CD4-positive, CD25-positive, alpha-beta regulatory T cell (primary cell): ENCODE measurements at regions not wholly inside any gene's neighbourhood (a gene's known extent, or its start where the extent isn't known, plus 50 kb on each side); places are given as distances from the start of the nearest gene placed in this dataset.

ENCODE experiments used
- ATAC-seq, 2 donors: fragments of 150-1000 bp; cut with Tn5 transposase; one replicate each; pipeline ENCODE4 v1.10.0; 2021; ENCODE audit warnings: low read depth in 2 of 2, moderate number of reproducible peaks in 2 of 2, moderate library complexity in 1 of 2
- DNase-seq, 3 donors: peaks; one replicate each; pipeline versions ENCODE4 v3.0.0 to v3.0.0-alpha.2; 2012 to 2022; ENCODE audit warnings: mixed read lengths in 1 of 3
- H3K27ac ChIP-seq: one replicate; pipeline ENCODE4 v1.7.0; 2013; ENCODE audit warnings: mild to moderate bottlenecking, low read length; ENCODE audit not compliant: insufficient read depth, poor library complexity, severe bottlenecking
- H3K27me3 ChIP-seq: one replicate; pipeline ENCODE4 v1.7.0; 2013; ENCODE audit warnings: low read length; ENCODE audit not compliant: control insufficient read depth, insufficient read depth
- H3K36me3 ChIP-seq: one replicate; pipeline ENCODE4 v1.7.0; 2013; ENCODE audit warnings: mild to moderate bottlenecking, low read length, moderate library complexity; ENCODE audit not compliant: control insufficient read depth, insufficient read depth
- H3K4me1 ChIP-seq: 2 replicates; pipeline ENCODE4 v1.7.0; 2013; ENCODE audit warnings: mild to moderate bottlenecking, low read length; ENCODE audit not compliant: insufficient read depth, control insufficient read depth, poor library complexity, severe bottlenecking
- H3K4me3 ChIP-seq: one replicate; pipeline ENCODE4 v1.7.0; 2013; ENCODE audit warnings: low read depth, mild to moderate bottlenecking, low read length, moderate library complexity
- H3K9me3 ChIP-seq, 2 experiments: 1 replicate in 1 of 2; 2 replicates in 1 of 2; pipeline ENCODE4 v1.7.0; 2013; ENCODE audit warnings: low read length in 2 of 2, mild to moderate bottlenecking in 1 of 2, moderate library complexity in 1 of 2; ENCODE audit not compliant: control insufficient read depth in 2 of 2
- H3K27ac Mint-ChIP-seq, 3 donors: one replicate each; pipeline ENCODE4 v1.8.0; 2020 to 2022; ENCODE audit warnings: mild to moderate bottlenecking in 3 of 3, mixed read lengths in 3 of 3, moderate library complexity in 2 of 3
- H3K27me3 Mint-ChIP-seq: one replicate; pipeline ENCODE4 v1.8.0; 2022; ENCODE audit warnings: mild to moderate bottlenecking, mixed read lengths
- H3K36me3 Mint-ChIP-seq: one replicate; pipeline ENCODE4 v1.8.0; 2020; ENCODE audit warnings: mixed read lengths
- H3K4me1 Mint-ChIP-seq, 4 donors: one replicate each; pipeline ENCODE4 v1.8.0; 2020 to 2022; ENCODE audit warnings: mixed read lengths in 4 of 4, mild to moderate bottlenecking in 1 of 4
- H3K4me3 Mint-ChIP-seq, 4 donors: one replicate each; pipeline ENCODE4 v1.8.0; 2020 to 2022; ENCODE audit warnings: mild to moderate bottlenecking in 4 of 4, mixed read lengths in 4 of 4, moderate library complexity in 3 of 4
- H3K9me3 Mint-ChIP-seq, 7 donors: one replicate each; pipeline ENCODE4 v1.8.0; 2020 to 2022; ENCODE audit warnings: mixed read lengths in 7 of 7, mild to moderate bottlenecking in 3 of 7, moderate library complexity in 2 of 7

- DNase-seq (no peak), ATAC-seq (no peak)
- no peak overlapping the region for H3K4me3 ChIP-seq
- no peaks in the 10 kb centered on the region for H3K27me3 Mint-ChIP-seq
- no peaks in the 10 kb centered on the region for H3K27me3 ChIP-seq
- peak overlapping the region in 2 of 3 donors; percentile 10 to 74 for H3K27ac Mint-ChIP-seq
- H3K9me3 Mint-ChIP-seq, result no peaks in the 10 kb centered on the region
- peaks cover 69% of the 10 kb centered on the region for H3K4me1 ChIP-seq
- no peaks in the 10 kb centered on the region for H3K9me3 ChIP-seq
- peaks cover 32% of the 10 kb centered on the region for H3K36me3 ChIP-seq
- peaks cover 4% of the 10 kb centered on the region for H3K36me3 Mint-ChIP-seq
- peaks cover 44 to 95% (median 83%) of the 10 kb centered on the region in 4 donors for H3K4me1 Mint-ChIP-seq
- peak overlapping the region; percentile 15 for H3K27ac ChIP-seq
- H3K4me3 Mint-ChIP-seq, result no peak overlapping the region
Observed at GRCh38 chr7:131015657-131015958, 281.6 kb upstream of the KLF14 start.

DNA sequence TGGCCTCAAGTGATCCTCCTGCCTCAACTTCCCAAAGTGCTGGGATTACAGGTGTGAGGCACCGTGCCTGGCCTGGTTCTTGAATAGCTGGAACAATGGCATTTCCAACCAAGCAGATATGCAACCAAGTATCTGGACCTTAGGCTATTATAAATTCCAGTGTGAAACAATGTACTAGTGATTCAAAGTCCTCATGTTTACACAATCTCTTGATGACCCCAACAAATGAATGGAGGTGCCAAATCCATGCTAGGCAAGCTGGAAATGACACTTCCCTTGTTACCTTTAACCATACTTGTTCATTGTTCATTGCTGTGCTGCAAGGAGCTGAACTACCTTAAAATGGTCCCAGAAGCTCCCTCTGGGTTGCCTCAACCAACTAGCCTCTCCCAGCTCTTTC, 282.2 kb upstream of the KLF14 start:
- Mint-ChIP-seq H3K9me3 (no peaks in the 10 kb centered on the region), H3K4me1 (peaks cover 43 to 94% (median 82%) of the 10 kb centered on the region in 4 donors), H3K36me3 (peaks cover 8% of the 10 kb centered on the region), H3K27me3 (no peaks in the 10 kb centered on the region), H3K27ac (peak overlapping the region; percentile 10 to 86 (median 74)), H3K4me3 (peak overlapping the region in 1 of 4 donors; percentile 33)
- no peak for DNase-seq
- ATAC-seq, result no peak
- H3K27ac ChIP-seq, result peak overlapping the region; percentile 15
- peaks cover 32% of the 10 kb centered on the region for H3K36me3 ChIP-seq
- H3K4me3 ChIP-seq, result no peak overlapping the region
- no peaks in the 10 kb centered on the region for H3K27me3 ChIP-seq
- no peaks in the 10 kb centered on the region for H3K9me3 ChIP-seq
- peaks cover 69% of the 10 kb centered on the region for H3K4me1 ChIP-seq

DNA sequence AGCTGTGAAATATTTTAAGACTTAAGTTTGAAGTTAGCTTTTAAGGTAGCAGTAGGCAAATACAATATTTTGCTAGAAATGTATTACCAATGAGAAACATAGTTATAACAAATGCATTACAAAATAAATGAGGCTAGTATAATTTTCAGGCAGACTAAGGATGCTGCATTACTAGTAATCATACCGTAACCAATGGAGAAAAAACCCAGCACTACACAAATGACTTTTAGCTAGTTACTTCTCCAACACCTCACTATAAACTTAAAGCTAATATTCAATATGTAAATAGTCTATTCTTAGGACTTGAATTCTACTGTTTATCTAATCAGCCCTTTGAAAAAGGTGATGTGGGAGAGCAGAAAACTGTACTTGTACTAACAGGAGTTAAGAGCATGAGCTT, 285.3 kb upstream of the KLF14 start:
- H3K36me3 Mint-ChIP-seq, result peaks cover 26% of the 10 kb centered on the region

GRCh38 chr7:131020759-131021261, 286.8 kb upstream of the KLF14 start:
- H3K36me3 ChIP-seq, result peaks cover 19% of the 10 kb centered on the region
- H3K27me3 ChIP-seq, result no peaks in the 10 kb centered on the region
- Mint-ChIP-seq H3K36me3 (peaks cover 28% of the 10 kb centered on the region), H3K27me3 (no peaks in the 10 kb centered on the region), H3K4me1 (peaks cover 38 to 91% (median 72%) of the 10 kb centered on the region in 4 donors), H3K9me3 (peaks cover 0 to 3% (median 0%) of the 10 kb centered on the region in 7 donors), H3K4me3 (peak overlapping the region; percentile 56 to 86 (median 78)), H3K27ac (peak overlapping the region; percentile 90 to 97 (median 91))
- no peak for DNase-seq
- peaks cover 72% of the 10 kb centered on the region for H3K4me1 ChIP-seq
- peak overlapping the region; percentile 79 for H3K4me3 ChIP-seq
- no peaks in the 10 kb centered on the region for H3K9me3 ChIP-seq
- peak; percentile 37 to 40 for ATAC-seq
- peak overlapping the region; percentile 59 for H3K27ac ChIP-seq

More for the DNA sequence above, 285.3 kb upstream of the KLF14 start:
- H3K9me3 Mint-ChIP-seq, result peaks cover 0 to 3% (median 0%) of the 10 kb centered on the region in 7 donors
- H3K4me3 Mint-ChIP-seq, result peak overlapping the region; percentile 11 to 68 (median 36)
- Histone ChIP-seq H3K4me1 (peaks cover 67% of the 10 kb centered on the region), H3K27ac (peak overlapping the region; percentile 19), H3K4me3 (peak overlapping the region; percentile 27), H3K9me3 (no peaks in the 10 kb centered on the region), H3K36me3 (peaks cover 27% of the 10 kb centered on the region), H3K27me3 (no peaks in the 10 kb centered on the region)
- ATAC-seq (no peak), DNase-seq (no peak)
- H3K27me3 Mint-ChIP-seq, result no peaks in the 10 kb centered on the region
- H3K4me1 Mint-ChIP-seq, result peaks cover 41 to 92% (median 76%) of the 10 kb centered on the region in 4 donors
- peak overlapping the region; percentile 13 to 92 (median 48) for H3K27ac Mint-ChIP-seq

DNA sequence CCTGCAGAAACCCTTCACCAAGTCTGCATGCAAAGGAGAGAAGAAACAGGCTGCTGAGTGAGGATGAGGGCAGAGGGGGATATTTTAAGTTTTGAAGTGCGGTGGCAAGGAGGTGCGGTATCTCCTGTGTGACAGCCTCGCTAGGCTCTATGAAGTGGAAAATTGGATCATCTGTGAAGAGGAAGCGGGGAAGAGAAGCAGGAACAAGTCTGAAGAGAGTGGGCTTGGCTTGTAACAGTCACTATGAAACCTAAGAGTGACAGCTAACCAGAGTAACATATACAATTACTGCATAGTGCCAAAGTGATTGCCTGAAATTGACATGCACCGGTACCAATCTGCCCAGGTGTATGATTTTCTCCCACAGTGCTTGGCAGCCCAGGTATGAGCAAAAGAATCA, 287.5 kb upstream of the KLF14 start:
- peak; percentile 28 to 43 for ATAC-seq
- peak overlapping the region; percentile 90 to 97 (median 91) for H3K27ac Mint-ChIP-seq
- DNase-seq, result no peak
- H3K4me1 ChIP-seq, result peaks cover 73% of the 10 kb centered on the region
- H3K27me3 Mint-ChIP-seq, result no peaks in the 10 kb centered on the region
- peak overlapping the region; percentile 79 for H3K4me3 ChIP-seq
- H3K27ac ChIP-seq, result peak overlapping the region; percentile 59
- H3K9me3 ChIP-seq, result no peaks in the 10 kb centered on the region
- peaks cover 28% of the 10 kb centered on the region for H3K36me3 Mint-ChIP-seq
- no peaks in the 10 kb centered on the region for H3K27me3 ChIP-seq
- peak overlapping the region; percentile 56 to 86 (median 78) for H3K4me3 Mint-ChIP-seq
- peaks cover 0 to 3% (median 0%) of the 10 kb centered on the region in 7 donors for H3K9me3 Mint-ChIP-seq
- peaks cover 13% of the 10 kb centered on the region for H3K36me3 ChIP-seq
- H3K4me1 Mint-ChIP-seq, result peaks cover 43 to 91% (median 72%) of the 10 kb centered on the region in 4 donors

GRCh38 chr7:131021902-131022301, 287.9 kb upstream of the KLF14 start:
- H3K36me3 ChIP-seq, result peaks cover 13% of the 10 kb centered on the region
- H3K36me3 Mint-ChIP-seq, result peaks cover 28% of the 10 kb centered on the region
- no peaks in the 10 kb centered on the region for H3K27me3 ChIP-seq
- peak overlapping the region; percentile 56 to 86 (median 78) for H3K4me3 Mint-ChIP-seq
- H3K9me3 ChIP-seq, result no peaks in the 10 kb centered on the region
- H3K4me1 Mint-ChIP-seq, result peaks cover 48 to 91% (median 73%) of the 10 kb centered on the region in 4 donors
- peaks cover 73% of the 10 kb centered on the region for H3K4me1 ChIP-seq
- H3K27ac Mint-ChIP-seq, result peak overlapping the region; percentile 90 to 97 (median 91)
- no peaks in the 10 kb centered on the region for H3K27me3 Mint-ChIP-seq
- peak overlapping the region; percentile 59 for H3K27ac ChIP-seq
- peak overlapping the region; percentile 79 for H3K4me3 ChIP-seq
- ATAC-seq, result no peak
- no peak for DNase-seq
- peaks cover 0 to 3% (median 0%) of the 10 kb centered on the region in 7 donors for H3K9me3 Mint-ChIP-seq

GRCh38 chr7:131026297-131027000, 292.4 kb upstream of the KLF14 start:
- peak overlapping the region; percentile 65 for H3K4me3 ChIP-seq
- Mint-ChIP-seq H3K36me3 (peaks cover 34% of the 10 kb centered on the region), H3K27ac (peak overlapping the region; percentile 68 to 94 (median 74)), H3K4me3 (peak overlapping the region; percentile 72 to 83 (median 80)), H3K27me3 (no peaks in the 10 kb centered on the region), H3K4me1 (peaks cover 44 to 93% (median 71%) of the 10 kb centered on the region in 4 donors), H3K9me3 (peaks cover 0 to 5% (median 0%) of the 10 kb centered on the region in 7 donors)
- H3K9me3 ChIP-seq, result no peaks in the 10 kb centered on the region
- peaks cover 11% of the 10 kb centered on the region for H3K36me3 ChIP-seq
- peak overlapping the region; percentile 72 for H3K27ac ChIP-seq
- H3K27me3 ChIP-seq, result no peaks in the 10 kb centered on the region
- DNase-seq (no peak), ATAC-seq (peak in 1 of 2 donors; percentile 9)
- peaks cover 79% of the 10 kb centered on the region for H3K4me1 ChIP-seq
